Renal cortex interstitium (tissue), 11 donors: ENCODE measurements at regions not wholly inside any gene's neighbourhood (a gene's known extent, or its start where the extent isn't known, plus 50 kb on each side); places are given as distances from the start of the nearest gene placed in this dataset.
A peak's percentile ranks its signal among the peaks of the same experiment; 100 is the strongest.

ENCODE experiments used
- DNase-seq, 11 donors: peaks; one replicate each; pipeline ENCODE4 v3.0.0-alpha.2; 2013; ENCODE audit warnings: low read depth in 9 of 11, low spot score in 4 of 11; ENCODE audit errors: extremely low read depth in 1 of 11

- DNase-seq: no peak
Observed at GRCh38 chr13:90362707-90363106, 984.8 kb upstream of the MIR17HG start.

GRCh38 chr13:90365130-90365529, 982.4 kb upstream of the MIR17HG start:
- DNase-seq: peak in 2 of 11 donors; percentile 0 to 1

GRCh38 chr13:90374168-90374567, 973.3 kb upstream of the MIR17HG start:
- no peak for DNase-seq

- no peak for DNase-seq
Observed at GRCh38 chr13:90375851-90376250, 971.6 kb upstream of the MIR17HG start.

GRCh38 chr13:90382425-90382824, 965.1 kb upstream of the MIR17HG start:
- no peak for DNase-seq

GRCh38 chr13:90385781-90386489, 961.6 kb upstream of the MIR17HG start:
- no peak for DNase-seq

- DNase-seq: no peak
Observed at GRCh38 chr13:90388887-90389452, 958.5 kb upstream of the MIR17HG start.

GRCh38 chr13:90389537-90389936, 958.0 kb upstream of the MIR17HG start:
- no peak for DNase-seq

GRCh38 chr13:90393408-90393807, 954.1 kb upstream of the MIR17HG start:
- no peak for DNase-seq

GRCh38 chr13:90395348-90395747, 952.1 kb upstream of the MIR17HG start:
- DNase-seq: no peak

GRCh38 chr13:90395846-90396245, 951.6 kb upstream of the MIR17HG start:
- no peak for DNase-seq

- DNase-seq: no peak
Observed at GRCh38 chr13:90396266-90396665, 951.2 kb upstream of the MIR17HG start.

GRCh38 chr13:90397503-90397902, 950.0 kb upstream of the MIR17HG start:
- DNase-seq: no peak

GRCh38 chr13:90400372-90400771, 947.1 kb upstream of the MIR17HG start:
- no peak for DNase-seq

- no peak for DNase-seq
Observed at GRCh38 chr13:90401150-90401549, 946.3 kb upstream of the MIR17HG start.

GRCh38 chr13:90402102-90402501, 945.4 kb upstream of the MIR17HG start:
- no peak for DNase-seq

- DNase-seq: no peak
Observed at GRCh38 chr13:90402613-90403012, 944.9 kb upstream of the MIR17HG start.

GRCh38 chr13:90403330-90404082, 944.0 kb upstream of the MIR17HG start:
- DNase-seq: no peak

- no peak for DNase-seq
Observed at GRCh38 chr13:90405301-90405700, 942.2 kb upstream of the MIR17HG start.

- DNase-seq: no peak
Observed at GRCh38 chr13:90412980-90413379, 934.5 kb upstream of the MIR17HG start.
